HepG2 (cell line): ENCODE measurements at regions not wholly inside any gene's neighbourhood (a gene's known extent, or its start where the extent isn't known, plus 50 kb on each side); places are given as distances from the start of the nearest gene placed in this dataset.
A peak's percentile ranks its signal among the peaks of the same experiment; 100 is the strongest.

Experiments
- ATAC-seq: fragments of 200-7000 bp; cut with Tn5 transposase; 3 replicates; pipeline ENCODE4 v1.9.1; 2020; ENCODE audit warnings: mild to moderate bottlenecking, moderate library complexity
- BruUV-seq: library from RNA; stranded (reverse); fragments of 400-500 nt; replicated peaks from 2 replicates; lab custom pipeline; 2021; lab: Mats Ljungman, UMichigan
- CTCF ChIA-PET: fragments of 300-600 bp; formaldehyde crosslinking; extraction: SDS; loops from one replicate; lab custom pipeline; 2021; ENCODE audit warnings: low total read pairs, inconsistent platforms, low intra/inter-chr PET ratio; lab: Yijun Ruan, JAX
- POLR2A ChIA-PET: fragments of 350-600 bp; sonication (Branson Sonifier 250); formaldehyde crosslinking; loops from one replicate; lab custom pipeline; 2020; ENCODE audit warnings: antibody characterized with exemption, inconsistent platforms; lab: Yijun Ruan, JAX
- DNase-seq: peaks from one replicate; pipeline ENCODE4 v3.0.0-alpha.2; 2015; ENCODE audit warnings: low spot score
- FAIRE-seq: peaks from 3 replicates; lab custom pipeline; 2011; peaks lifted over from hg19 to GRCh38; lab: Jason Lieb, UNC
- H2AFZ ChIP-seq: one replicate; pipeline ENCODE4 v1.6.1; 2011; ENCODE audit warnings: low read length, inconsistent platforms
- H3K27ac ChIP-seq: fragments of 300-600 bp; 3 replicates; pipeline ENCODE4 v1.8.0; 2011; ENCODE audit warnings: mixed run types, mild to moderate bottlenecking, mixed read lengths, low read length, inconsistent platforms; ENCODE audit not compliant: insufficient read depth; ENCODE audit errors: extremely low read length
- H3K27me3 ChIP-seq, 2 experiments: fragments of 200-600 bp in 1 of 2; 2 replicates in 1 of 2; 3 replicates in 1 of 2; pipeline versions ENCODE4 v1.6.0 to v1.8.0; 2011; ENCODE audit warnings: low read length in 2 of 2, mild to moderate bottlenecking in 2 of 2, moderate library complexity in 2 of 2, inconsistent platforms in 1 of 2; ENCODE audit not compliant: insufficient read depth in 2 of 2, control insufficient read depth in 1 of 2
- H3K36me3 ChIP-seq, 2 experiments: fragments of 200-600 bp in 1 of 2; replicated peaks in 1 of 2; 2 replicates in 1 of 2; 3 replicates in 1 of 2; pipeline versions ENCODE4 v1.5.1 to v1.8.0; 2011; ENCODE audit warnings: low read length in 2 of 2, inconsistent platforms in 1 of 2; ENCODE audit not compliant: insufficient read depth in 2 of 2, control insufficient read depth in 1 of 2
- H3K4me1 ChIP-seq: 2 replicates; pipeline ENCODE4 v1.5.1; 2012; ENCODE audit warnings: low read length, inconsistent platforms; ENCODE audit not compliant: insufficient read depth
- H3K4me2 ChIP-seq: 2 replicates; pipeline ENCODE4 v1.6.0; 2011; ENCODE audit warnings: low read depth, low read length, inconsistent platforms
- H3K4me3 ChIP-seq, 3 experiments: fragments of 200-600 bp in 1 of 3; sonication (generic), shearing (Covaris generic) in 1 of 3; replicated peaks in 1 of 3; 2 replicates each; pipeline ENCODE4 v1.5.1; 2011 to 2016; ENCODE audit warnings: low read length in 3 of 3, inconsistent platforms in 2 of 3, low read depth in 2 of 3, mild to moderate bottlenecking in 2 of 3, control low read depth in 1 of 3, mixed read lengths in 1 of 3; ENCODE audit not compliant: insufficient read depth in 1 of 3
- H3K79me2 ChIP-seq: one replicate; pipeline ENCODE4 v1.6.1; 2011; ENCODE audit warnings: low read length, inconsistent platforms; ENCODE audit not compliant: insufficient read depth
- H3K9ac ChIP-seq: 2 replicates; pipeline ENCODE4 v1.6.0; 2011; ENCODE audit warnings: mild to moderate bottlenecking, low read depth, low read length, inconsistent platforms; ENCODE audit not compliant: insufficient read depth
- H3K9me3 ChIP-seq: 2 replicates; pipeline ENCODE4 v1.5.1; 2012; ENCODE audit warnings: mild to moderate bottlenecking, low read length
- H4K20me1 ChIP-seq: 2 replicates; pipeline ENCODE4 v1.6.0; 2011; ENCODE audit warnings: inconsistent platforms, mild to moderate bottlenecking, low read length, moderate library complexity; ENCODE audit not compliant: insufficient read depth
- ATM ChIP-seq: fragments of 450-650 bp; IDR thresholded peaks from 2 replicates; pipeline ENCODE4 v1.7.1; 2017; ENCODE audit warnings: mild to moderate bottlenecking, borderline replicate concordance
- KMT2A ChIP-seq: sonication (generic); formaldehyde crosslinking; IDR thresholded peaks from 2 replicates; pipeline ENCODE4 v1.4.0; 2020; ENCODE audit warnings: missing genetic modification reagents
- NFIC ChIP-seq: IDR thresholded peaks from 2 replicates; pipeline ENCODE4 v1.6.1; 2012; ENCODE audit warnings: mild to moderate bottlenecking, low read length, inconsistent platforms
- NFYC ChIP-seq: IDR thresholded peaks from 2 replicates; pipeline ENCODE4 v1.6.1; 2016; ENCODE audit warnings: missing genetic modification reagents, missing compliant biosample characterization
- PHB2 ChIP-seq: fragments of 450-650 bp; IDR thresholded peaks from 2 replicates; pipeline ENCODE4 v1.6.1; 2018; ENCODE audit not compliant: partially characterized antibody
- SPEN ChIP-seq: sonication (generic); formaldehyde crosslinking; IDR thresholded peaks from 2 replicates; pipeline ENCODE4 v1.5.1; 2020; ENCODE audit warnings: low read depth, mild to moderate bottlenecking, missing genetic modification reagents
- TRIM24 ChIP-seq: sonication (generic); formaldehyde crosslinking; IDR thresholded peaks from 2 replicates; pipeline ENCODE4 v1.8.0; 2022; ENCODE audit warnings: mild to moderate bottlenecking, missing genetic modification reagents
- TSC22D2 ChIP-seq: sonication (generic); formaldehyde crosslinking; IDR thresholded peaks from 2 replicates; pipeline ENCODE4 v1.5.1; 2020; ENCODE audit warnings: missing genetic modification reagents, mild to moderate bottlenecking, borderline replicate concordance
- ZNF556 ChIP-seq: sonication (generic); formaldehyde crosslinking; IDR thresholded peaks from 2 replicates; pipeline ENCODE4 v1.4.0; 2020; ENCODE audit warnings: mild to moderate bottlenecking, missing genetic modification reagents, borderline replicate concordance
- ZNF746 ChIP-seq: sonication (generic); formaldehyde crosslinking; IDR thresholded peaks from 2 replicates; pipeline ENCODE4 v1.8.0; 2022; ENCODE audit warnings: mild to moderate bottlenecking, missing genetic modification reagents
- ZSCAN20 ChIP-seq: sonication (generic); formaldehyde crosslinking; IDR thresholded peaks from 2 replicates; pipeline ENCODE4 v1.4.0; 2020; ENCODE audit warnings: missing genetic modification reagents, mild to moderate bottlenecking, borderline replicate concordance
- WGBS: methylation state at CpG from one replicate; pipeline ENCODE4 v1.1.6; 2017; ENCODE audit warnings: low lambda C conversion rate; 5-methylcytosine and 5-hydroxymethylcytosine counted together
- in situ Hi-C: cut with HindIII; loops from 2 replicates; pipeline ENCODE4 v1.10.0; 2017; ENCODE audit warnings: low pct_unique_long_range_greater_than_20kb; ENCODE audit not compliant: extremely low pct_ligation_motif_present
- intact Hi-C: fragments of 100-400 bp; cut with micrococcal nuclease; formaldehyde crosslinking; loops from one replicate; pipeline ENCODE4 v1.10.0; 2022; ENCODE audit not compliant: unreplicated experiment
- TF ChIP-seq, protein P1 (sequence below): IDR thresholded peaks from 2 replicates; pipeline ENCODE4 v1.6.1; 2016
- TF ChIP-seq, protein P2 (sequence below): sonication (generic); formaldehyde crosslinking; IDR thresholded peaks from 2 replicates; pipeline ENCODE4 v1.8.1; 2023; ENCODE audit warnings: mild to moderate bottlenecking, missing genetic modification reagents, borderline replicate concordance
- TF ChIP-seq, protein P3 (sequence below): IDR thresholded peaks from 2 replicates; pipeline ENCODE4 v1.6.1; 2018; ENCODE audit warnings: missing genetic modification reagents, mild to moderate bottlenecking, missing compliant biosample characterization
- TF ChIP-seq, protein P4 (sequence below): sonication (generic); formaldehyde crosslinking; IDR thresholded peaks from 2 replicates; pipeline ENCODE4 v1.4.0; 2020; ENCODE audit warnings: missing genetic modification reagents
- TF ChIP-seq, protein P5 (sequence below): sonication (generic); formaldehyde crosslinking; IDR thresholded peaks from 2 replicates; pipeline ENCODE4 v1.4.0; 2020; ENCODE audit warnings: missing genetic modification reagents
- TF ChIP-seq, protein P6 (sequence below): sonication (generic); formaldehyde crosslinking; IDR thresholded peaks from 2 replicates; pipeline ENCODE4 v1.8.0; 2022; ENCODE audit warnings: low read depth, missing genetic modification reagents
- TF ChIP-seq, protein P7 (sequence below): sonication (generic); formaldehyde crosslinking; IDR thresholded peaks from 2 replicates; pipeline ENCODE4 v1.4.0; 2020; ENCODE audit warnings: missing genetic modification reagents

DNA sequence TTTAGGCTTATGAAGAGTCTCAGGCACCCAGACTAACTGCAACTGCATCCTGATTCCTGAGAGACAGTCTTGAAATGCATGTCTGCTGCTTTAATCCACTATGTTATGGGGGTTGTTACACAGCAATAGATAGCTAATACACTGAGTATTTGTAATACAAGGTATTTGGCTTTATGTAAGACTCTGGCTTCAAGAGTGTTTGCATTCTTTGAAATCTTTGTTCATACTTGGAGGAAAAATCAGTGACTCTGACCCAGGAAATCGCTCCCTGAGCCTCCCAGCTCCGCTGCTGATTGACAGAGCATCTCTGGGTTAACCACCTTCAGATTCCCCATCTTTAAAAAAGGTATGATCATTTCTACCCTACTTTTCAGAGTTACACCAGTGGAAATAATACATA lies 133.9 kb downstream of the MTPAP start:
- Histone ChIP-seq H3K4me1 (peaks cover 5% of the 10 kb centered on the region), H4K20me1 (no peaks in the 10 kb centered on the region), H3K27ac (no peak overlapping the region), H3K27me3 (peaks cover 0 to 4% of the 10 kb centered on the region in 2 experiments; a peak in 2 of 5 replicates), H3K36me3 (no peaks in the 10 kb centered on the region), H2AFZ (peak overlapping the region; percentile 2), H3K4me3 (no peak overlapping the region), H3K79me2 (no peaks in the 10 kb centered on the region), H3K9me3 (no peaks in the 10 kb centered on the region), H3K9ac (no peak overlapping the region), H3K4me2 (no peak overlapping the region)
- WGBS = 14% methylated on average over 2 of the region's 2 CpGs
- ChIA-PET CTCF (no interaction called here), POLR2A (no interaction called here)
- no TSS peak for BruUV-seq
- ATAC-seq = no peak
- no peak for DNase-seq
- in situ Hi-C loops = no loop called here
- no peak for FAIRE-seq
- intact Hi-C loops = no loop called here
- TF ChIP-seq, protein P1, sequence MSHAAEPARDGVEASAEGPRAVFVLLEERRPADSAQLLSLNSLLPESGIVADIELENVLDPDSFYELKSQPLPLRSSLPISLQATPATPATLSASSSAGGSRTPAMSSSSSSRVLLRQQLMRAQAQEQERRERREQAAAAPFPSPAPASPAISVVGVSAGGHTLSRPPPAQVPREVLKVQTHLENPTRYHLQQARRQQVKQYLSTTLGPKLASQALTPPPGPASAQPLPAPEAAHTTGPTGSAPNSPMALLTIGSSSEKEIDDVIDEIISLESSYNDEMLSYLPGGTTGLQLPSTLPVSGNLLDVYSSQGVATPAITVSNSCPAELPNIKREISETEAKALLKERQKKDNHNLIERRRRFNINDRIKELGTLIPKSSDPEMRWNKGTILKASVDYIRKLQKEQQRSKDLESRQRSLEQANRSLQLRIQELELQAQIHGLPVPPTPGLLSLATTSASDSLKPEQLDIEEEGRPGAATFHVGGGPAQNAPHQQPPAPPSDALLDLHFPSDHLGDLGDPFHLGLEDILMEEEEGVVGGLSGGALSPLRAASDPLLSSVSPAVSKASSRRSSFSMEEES (CRISPR knock-in tag) = no peak
- TF ChIP-seq, protein P2, sequence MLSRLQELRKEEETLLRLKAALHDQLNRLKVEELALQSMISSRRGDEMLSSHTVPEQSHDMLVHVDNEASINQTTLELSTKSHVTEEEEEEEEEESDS (CRISPR knock-in tag) = no peak
- TF ChIP-seq SPEN (no peak), NFIC (no peak), TSC22D2 (no peak), ZSCAN20 (CRISPR knock-in tag) (no peak), ZNF746 (CRISPR knock-in tag) (no peak), ZNF556 (CRISPR knock-in tag) (no peak), NFYC (CRISPR knock-in tag) (no peak), PHB2 (no peak), ATM (no peak), TRIM24 (CRISPR knock-in tag) (no peak), KMT2A (CRISPR knock-in tag) (no peak)
- TF ChIP-seq, protein P3, sequence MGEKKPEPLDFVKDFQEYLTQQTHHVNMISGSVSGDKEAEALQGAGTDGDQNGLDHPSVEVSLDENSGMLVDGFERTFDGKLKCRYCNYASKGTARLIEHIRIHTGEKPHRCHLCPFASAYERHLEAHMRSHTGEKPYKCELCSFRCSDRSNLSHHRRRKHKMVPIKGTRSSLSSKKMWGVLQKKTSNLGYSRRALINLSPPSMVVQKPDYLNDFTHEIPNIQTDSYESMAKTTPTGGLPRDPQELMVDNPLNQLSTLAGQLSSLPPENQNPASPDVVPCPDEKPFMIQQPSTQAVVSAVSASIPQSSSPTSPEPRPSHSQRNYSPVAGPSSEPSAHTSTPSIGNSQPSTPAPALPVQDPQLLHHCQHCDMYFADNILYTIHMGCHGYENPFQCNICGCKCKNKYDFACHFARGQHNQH (CRISPR knock-in tag) = no peak
- TF ChIP-seq, protein P4, sequence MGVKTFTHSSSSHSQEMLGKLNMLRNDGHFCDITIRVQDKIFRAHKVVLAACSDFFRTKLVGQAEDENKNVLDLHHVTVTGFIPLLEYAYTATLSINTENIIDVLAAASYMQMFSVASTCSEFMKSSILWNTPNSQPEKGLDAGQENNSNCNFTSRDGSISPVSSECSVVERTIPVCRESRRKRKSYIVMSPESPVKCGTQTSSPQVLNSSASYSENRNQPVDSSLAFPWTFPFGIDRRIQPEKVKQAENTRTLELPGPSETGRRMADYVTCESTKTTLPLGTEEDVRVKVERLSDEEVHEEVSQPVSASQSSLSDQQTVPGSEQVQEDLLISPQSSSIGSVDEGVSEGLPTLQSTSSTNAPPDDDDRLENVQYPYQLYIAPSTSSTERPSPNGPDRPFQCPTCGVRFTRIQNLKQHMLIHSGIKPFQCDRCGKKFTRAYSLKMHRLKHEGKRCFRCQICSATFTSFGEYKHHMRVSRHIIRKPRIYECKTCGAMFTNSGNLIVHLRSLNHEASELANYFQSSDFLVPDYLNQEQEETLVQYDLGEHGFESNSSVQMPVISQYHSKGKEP = no peak
- TF ChIP-seq, protein P5, sequence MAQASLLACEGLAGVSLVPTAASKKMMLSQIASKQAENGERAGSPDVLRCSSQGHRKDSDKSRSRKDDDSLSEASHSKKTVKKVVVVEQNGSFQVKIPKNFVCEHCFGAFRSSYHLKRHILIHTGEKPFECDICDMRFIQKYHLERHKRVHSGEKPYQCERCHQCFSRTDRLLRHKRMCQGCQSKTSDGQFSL (CRISPR knock-in tag) = no peak
- TF ChIP-seq, protein P6, sequence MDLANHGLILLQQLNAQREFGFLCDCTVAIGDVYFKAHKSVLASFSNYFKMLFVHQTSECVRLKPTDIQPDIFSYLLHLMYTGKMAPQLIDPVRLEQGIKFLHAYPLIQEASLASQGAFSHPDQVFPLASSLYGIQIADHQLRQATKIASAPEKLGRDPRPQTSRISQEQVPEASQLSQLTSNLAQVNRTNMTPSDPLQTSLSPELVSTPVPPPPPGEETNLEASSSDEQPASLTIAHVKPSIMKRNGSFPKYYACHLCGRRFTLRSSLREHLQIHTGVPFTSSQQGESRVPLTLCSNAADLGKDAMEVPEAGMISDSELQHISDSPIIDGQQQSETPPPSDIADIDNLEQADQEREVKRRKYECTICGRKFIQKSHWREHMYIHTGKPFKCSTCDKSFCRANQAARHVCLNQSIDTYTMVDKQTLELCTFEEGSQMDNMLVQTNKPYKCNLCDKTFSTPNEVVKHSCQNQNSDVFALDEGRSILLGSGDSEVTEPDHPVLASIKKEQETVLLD = no peak
- TF ChIP-seq, protein P7, sequence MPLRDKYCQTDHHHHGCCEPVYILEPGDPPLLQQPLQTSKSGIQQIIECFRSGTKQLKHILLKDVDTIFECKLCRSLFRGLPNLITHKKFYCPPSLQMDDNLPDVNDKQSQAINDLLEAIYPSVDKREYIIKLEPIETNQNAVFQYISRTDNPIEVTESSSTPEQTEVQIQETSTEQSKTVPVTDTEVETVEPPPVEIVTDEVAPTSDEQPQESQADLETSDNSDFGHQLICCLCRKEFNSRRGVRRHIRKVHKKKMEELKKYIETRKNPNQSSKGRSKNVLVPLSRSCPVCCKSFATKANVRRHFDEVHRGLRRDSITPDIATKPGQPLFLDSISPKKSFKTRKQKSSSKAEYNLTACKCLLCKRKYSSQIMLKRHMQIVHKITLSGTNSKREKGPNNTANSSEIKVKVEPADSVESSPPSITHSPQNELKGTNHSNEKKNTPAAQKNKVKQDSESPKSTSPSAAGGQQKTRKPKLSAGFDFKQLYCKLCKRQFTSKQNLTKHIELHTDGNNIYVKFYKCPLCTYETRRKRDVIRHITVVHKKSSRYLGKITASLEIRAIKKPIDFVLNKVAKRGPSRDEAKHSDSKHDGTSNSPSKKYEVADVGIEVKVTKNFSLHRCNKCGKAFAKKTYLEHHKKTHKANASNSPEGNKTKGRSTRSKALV (CRISPR knock-in tag) = no peak
